Breast epithelium (tissue), 4 donors: ENCODE measurements at regions not wholly inside any gene's neighbourhood (a gene's known extent, or its start where the extent isn't known, plus 50 kb on each side); places are given as distances from the start of the nearest gene placed in this dataset.

Experiments
- DNase-seq, 2 donors: peaks; one replicate each; pipeline ENCODE4 v3.0.0-alpha.2; 2019; ENCODE audit warnings: low spot score in 2 of 2
- H3K27ac ChIP-seq, 2 donors: fragments of 200-600 bp; sonication (generic) in 1 of 2; one replicate each; pipeline ENCODE4 v1.5.1; 2016 to 2019; ENCODE audit warnings: mild to moderate bottlenecking in 1 of 2
- H3K27me3 ChIP-seq, 2 donors: fragments of 200-600 bp; sonication (generic) in 1 of 2; one replicate each; pipeline versions ENCODE4 v1.5.1 to v1.6.0; 2017 to 2019; ENCODE audit warnings: control low read depth in 1 of 2, mild to moderate bottlenecking in 1 of 2
- H3K36me3 ChIP-seq: fragments of 200-600 bp; one replicate; pipeline ENCODE4 v1.5.1; 2019
- H3K4me1 ChIP-seq, 2 donors: fragments of 200-600 bp; sonication (generic); one replicate each; pipeline ENCODE4 v1.5.1; 2016 to 2019; ENCODE audit warnings: control low read depth in 1 of 2
- H3K4me3 ChIP-seq, 3 donors: fragments of 200-600 bp; sonication (generic); 1 replicate in 2 of 3; 2 replicates in 1 of 3; pipeline ENCODE4 v1.5.1; 2016 to 2019; ENCODE audit warnings: mild to moderate bottlenecking in 3 of 3, moderate library complexity in 2 of 3
- H3K9me3 ChIP-seq, 2 donors: fragments of 200-600 bp; sonication (generic) in 1 of 2; one replicate each; pipeline ENCODE4 v1.5.1; 2016 to 2019; ENCODE audit warnings: control low read depth in 1 of 2
- CTCF ChIP-seq, 3 donors: fragments of 450-650 bp; IDR thresholded peaks; one replicate each; pipeline ENCODE4 v1.5.1; 2016 to 2017; ENCODE audit warnings: antibody characterized with exemption in 3 of 3, mild to moderate bottlenecking in 3 of 3, moderate library complexity in 3 of 3
- POLR2A ChIP-seq: fragments of 450-650 bp; IDR thresholded peaks from one replicate; pipeline ENCODE4 v1.6.1; 2016; ENCODE audit warnings: antibody characterized with exemption, mild to moderate bottlenecking, moderate library complexity
- POLR2AphosphoS5 ChIP-seq, 3 donors: sonication (generic); formaldehyde crosslinking; IDR thresholded peaks; one replicate each; pipeline ENCODE4 v1.6.1; 2017; ENCODE audit warnings: antibody characterized with exemption in 3 of 3
- intact Hi-C: fragments of 100-400 bp; cut with DNase I; formaldehyde crosslinking; loops from one replicate; pipeline ENCODE4 v1.15.1; 2023; ENCODE audit warnings: low total_unique reads

GRCh38 chr1:8257621-8258020 is 60.3 kb upstream of the SLC45A1 start:
- intact Hi-C loops, result no loop called here
- no peaks in the 10 kb centered on the region for H3K27me3 ChIP-seq
- no peak overlapping the region for H3K4me3 ChIP-seq
- no peak for TF ChIP-seq POLR2AphosphoS5 (IDR thresholded peaks at IDR 0.05)
- no peak for TF ChIP-seq POLR2A
- no peak for TF ChIP-seq CTCF (IDR thresholded peaks at IDR 0.05)
- no peaks in the 10 kb centered on the region for H3K36me3 ChIP-seq
- no peaks in the 10 kb centered on the region for H3K9me3 ChIP-seq
- peak overlapping the region; percentile 87 to 93 for H3K27ac ChIP-seq
- DNase-seq, result no peak
- peaks cover 0 to 16% of the 10 kb centered on the region in 2 donors for H3K4me1 ChIP-seq

- Histone ChIP-seq H3K36me3 (no peaks in the 10 kb centered on the region), H3K4me1 (peaks cover 0 to 16% of the 10 kb centered on the region in 2 donors), H3K27ac (no peak overlapping the region), H3K9me3 (no peaks in the 10 kb centered on the region), H3K4me3 (no peak overlapping the region), H3K27me3 (no peaks in the 10 kb centered on the region)
- TF ChIP-seq POLR2A (no peak), CTCF (IDR thresholded peaks at IDR 0.05) (no peak), POLR2AphosphoS5 (IDR thresholded peaks at IDR 0.05) (no peak)
- intact Hi-C loops, result no loop called here
- DNase-seq, result no peak
Measured at GRCh38 chr1:8256321-8256720, 61.6 kb upstream of the SLC45A1 start.

DNA sequence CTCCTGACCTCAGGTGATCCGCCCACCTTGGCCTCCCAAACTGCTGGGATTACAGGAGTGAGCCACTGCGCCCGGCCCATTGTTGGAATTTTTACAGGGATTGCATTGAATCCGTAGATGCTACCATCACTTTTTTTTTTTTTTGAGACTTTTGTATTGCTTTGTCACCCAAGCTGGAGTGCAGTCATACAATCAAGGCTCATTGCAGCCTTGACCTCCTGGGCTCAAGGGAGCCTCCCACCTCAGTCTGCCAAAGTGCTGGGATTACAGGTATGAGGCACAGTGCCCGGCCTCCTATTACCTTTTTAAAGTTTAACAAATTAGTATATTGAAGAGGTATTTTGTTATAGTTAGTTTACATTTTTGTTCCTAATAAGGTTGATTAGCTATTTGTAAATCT is 62.2 kb upstream of the SLC45A1 start:
- no peak for DNase-seq
- Histone ChIP-seq H3K4me3 (no peak overlapping the region), H3K27ac (no peak overlapping the region), H3K9me3 (no peaks in the 10 kb centered on the region), H3K4me1 (peaks cover 0 to 16% of the 10 kb centered on the region in 2 donors), H3K27me3 (no peaks in the 10 kb centered on the region), H3K36me3 (no peaks in the 10 kb centered on the region)
- no peak for TF ChIP-seq POLR2A
- TF ChIP-seq POLR2AphosphoS5 (IDR thresholded peaks at IDR 0.05), result no peak
- no peak for TF ChIP-seq CTCF (IDR thresholded peaks at IDR 0.05)
- intact Hi-C loops, result no loop called here

GRCh38 chr1:8252266-8252951 is 65.5 kb upstream of the SLC45A1 start:
- H3K36me3 ChIP-seq, result no peaks in the 10 kb centered on the region
- peaks cover 0 to 5% of the 10 kb centered on the region in 2 donors for H3K4me1 ChIP-seq
- no peaks in the 10 kb centered on the region for H3K27me3 ChIP-seq
- no peak overlapping the region for H3K4me3 ChIP-seq
- TF ChIP-seq CTCF (IDR thresholded peaks at IDR 0.05), result no peak
- TF ChIP-seq POLR2AphosphoS5 (IDR thresholded peaks at IDR 0.05), result no peak
- TF ChIP-seq POLR2A, result no peak
- H3K9me3 ChIP-seq, result no peaks in the 10 kb centered on the region
- H3K27ac ChIP-seq, result no peak overlapping the region
- DNase-seq, result no peak
- intact Hi-C loops, result no loop called here

- H3K4me1 ChIP-seq, result no peaks in the 10 kb centered on the region
- H3K9me3 ChIP-seq, result no peaks in the 10 kb centered on the region
- intact Hi-C loops, result no loop called here
- no peak overlapping the region for H3K4me3 ChIP-seq
- no peak overlapping the region for H3K27ac ChIP-seq
- no peak for DNase-seq
- H3K36me3 ChIP-seq, result no peaks in the 10 kb centered on the region
- TF ChIP-seq POLR2A (no peak), CTCF (IDR thresholded peaks at IDR 0.05) (no peak), POLR2AphosphoS5 (IDR thresholded peaks at IDR 0.05) (no peak)
- no peaks in the 10 kb centered on the region for H3K27me3 ChIP-seq
Measured at GRCh38 chr1:8251635-8252034, 66.3 kb upstream of the SLC45A1 start.
